Activated naive CD4-positive, alpha-beta T cell treated with anti-CD3 and anti-CD28 coated beads, Interleukin-2, amount 50 U/mL, for 72 hours (primary cell): ENCODE measurements at regions not wholly inside any gene's neighbourhood (a gene's known extent, or its start where the extent isn't known, plus 50 kb on each side); places are given as distances from the start of the nearest gene placed in this dataset.

Experiments
- ATAC-seq, 2 donors: fragments of 150-1000 bp; cut with Tn5 transposase; 2 replicates each; pipeline ENCODE4 v1.10.0; 2021; ENCODE audit warnings: mild to moderate bottlenecking in 2 of 2, moderate library complexity in 2 of 2
- DNase-seq, 2 donors: peaks; one replicate each; pipeline ENCODE4 v3.0.0; 2021 to 2022; ENCODE audit warnings: low spot score in 2 of 2
- H3K27ac Mint-ChIP-seq, 2 donors: one replicate each; pipeline ENCODE4 v1.8.0; 2022; ENCODE audit warnings: mild to moderate bottlenecking in 2 of 2, mixed read lengths in 2 of 2
- H3K36me3 Mint-ChIP-seq, 2 donors: one replicate each; pipeline ENCODE4 v1.8.0; 2022; ENCODE audit warnings: mixed read lengths in 2 of 2
- H3K9me3 Mint-ChIP-seq, 2 donors: one replicate each; pipeline ENCODE4 v1.8.0; 2022; ENCODE audit warnings: mixed read lengths in 2 of 2

DNA sequence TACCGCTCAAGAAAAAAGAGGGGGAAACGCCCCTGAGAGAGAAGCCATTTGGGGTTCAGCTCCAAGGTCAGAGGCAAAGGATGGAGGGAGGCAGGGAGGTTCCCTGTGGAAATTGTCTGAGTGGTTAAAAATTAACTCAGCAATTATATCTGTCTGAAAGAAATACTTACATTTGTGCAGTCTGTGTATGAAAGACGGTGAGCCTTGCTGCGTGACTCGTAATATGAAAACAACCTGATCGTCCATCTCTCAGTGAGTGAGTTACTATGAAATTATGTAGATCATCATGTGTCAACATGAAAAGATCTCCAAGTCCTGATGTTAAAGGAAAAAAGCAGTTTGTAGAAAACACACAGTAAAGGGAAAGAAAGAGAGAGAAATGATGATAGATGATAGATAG, 67.2 kb upstream of the FAM204A start:
- Mint-ChIP-seq H3K36me3 (no peaks in the 10 kb centered on the region), H3K9me3 (no peaks in the 10 kb centered on the region)
- ATAC-seq = no peak

DNA sequence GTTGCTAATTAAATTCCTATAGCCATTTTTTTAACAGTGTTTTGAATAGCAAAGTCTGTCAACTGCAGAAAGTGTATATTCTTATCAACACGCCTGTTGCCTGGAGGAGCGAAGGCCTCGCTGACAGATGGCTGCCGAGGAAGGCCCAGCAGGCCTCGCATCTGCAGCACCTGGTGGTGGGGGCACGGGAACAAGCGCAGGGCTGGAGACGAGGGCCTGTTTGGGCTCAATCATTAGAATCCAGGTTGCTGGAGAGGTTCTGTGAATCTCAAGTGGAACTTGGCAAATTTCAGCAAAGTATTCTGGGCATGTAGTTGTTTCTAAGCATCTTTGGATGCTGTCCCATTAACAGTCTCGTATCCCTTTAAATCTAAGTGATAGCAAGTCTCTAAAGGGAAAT, 66.1 kb upstream of the FAM204A start:
- DNase-seq (no peak), ATAC-seq (no peak)
- H3K27ac Mint-ChIP-seq = no peak overlapping the region
- H3K36me3 Mint-ChIP-seq = no peaks in the 10 kb centered on the region
- H3K9me3 Mint-ChIP-seq = no peaks in the 10 kb centered on the region

More for the DNA sequence above, 67.2 kb upstream of the FAM204A start:
- DNase-seq = no peak
- no peak overlapping the region for H3K27ac Mint-ChIP-seq

DNA sequence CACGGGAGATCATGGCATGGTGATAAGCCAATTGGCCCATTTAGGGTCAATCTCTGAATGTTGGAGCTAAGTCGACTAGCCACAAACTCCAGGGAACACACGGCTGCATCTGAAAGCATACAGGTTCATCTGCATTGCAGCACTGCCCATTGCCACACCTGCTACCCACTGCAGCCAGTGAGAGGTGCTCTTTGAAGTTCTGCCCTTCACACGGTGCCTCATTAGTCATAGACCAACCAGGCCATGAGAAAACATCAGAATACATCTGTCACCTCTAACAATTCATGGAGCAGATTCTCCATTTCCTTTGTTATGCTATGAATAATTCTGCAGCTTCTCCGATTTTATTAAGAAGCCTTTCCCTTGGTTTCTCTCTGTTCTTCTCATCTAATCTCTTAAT, 65.7 kb upstream of the FAM204A start:
- no peaks in the 10 kb centered on the region for H3K36me3 Mint-ChIP-seq
- no peak overlapping the region for H3K27ac Mint-ChIP-seq
- DNase-seq (no peak), ATAC-seq (no peak)
- H3K9me3 Mint-ChIP-seq = no peaks in the 10 kb centered on the region

DNA sequence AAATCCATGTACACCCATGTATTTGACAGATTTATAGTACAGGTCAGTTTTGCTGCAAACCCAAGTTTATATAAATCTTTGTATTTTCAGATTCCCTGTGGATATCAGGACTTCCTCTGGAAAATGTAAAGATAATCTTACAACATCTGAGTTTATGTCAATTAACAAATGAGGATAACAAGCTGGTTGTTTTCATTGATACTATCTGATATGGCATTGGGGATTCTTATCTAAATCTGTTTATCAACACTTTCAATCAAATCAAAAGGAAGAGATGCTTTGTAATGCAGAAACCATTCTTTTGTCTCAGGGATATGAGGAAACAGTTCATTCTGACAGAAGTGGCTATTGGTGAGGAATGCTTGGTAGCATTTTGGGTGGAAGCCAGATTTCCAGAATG, 64.9 kb upstream of the FAM204A start:
- H3K27ac Mint-ChIP-seq = no peak overlapping the region
- ATAC-seq = no peak
- no peaks in the 10 kb centered on the region for H3K36me3 Mint-ChIP-seq
- no peak for DNase-seq
- H3K9me3 Mint-ChIP-seq = no peaks in the 10 kb centered on the region

DNA sequence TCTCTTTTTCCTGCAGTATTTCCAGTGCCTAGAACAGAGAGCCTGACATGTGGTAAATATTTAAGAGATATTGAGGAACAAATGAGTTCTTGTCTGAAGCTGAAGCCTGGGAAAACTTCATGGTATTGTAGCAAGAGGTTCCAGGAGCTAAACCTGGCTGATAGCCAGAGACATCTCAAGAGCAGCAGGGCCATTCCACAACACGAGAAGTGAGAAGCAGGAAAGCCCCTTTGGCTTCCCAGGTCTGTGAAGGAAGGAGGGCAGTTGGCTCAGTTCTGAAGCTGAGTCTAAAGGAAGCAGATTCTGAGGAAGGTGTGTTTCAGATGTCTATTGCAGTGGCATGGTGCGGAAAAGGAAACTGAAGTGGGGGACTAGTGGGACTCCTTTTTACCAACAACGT, 63.8 kb upstream of the FAM204A start:
- ATAC-seq = no peak
- H3K27ac Mint-ChIP-seq = no peak overlapping the region
- DNase-seq = no peak
- H3K36me3 Mint-ChIP-seq = no peaks in the 10 kb centered on the region
- no peaks in the 10 kb centered on the region for H3K9me3 Mint-ChIP-seq

DNA sequence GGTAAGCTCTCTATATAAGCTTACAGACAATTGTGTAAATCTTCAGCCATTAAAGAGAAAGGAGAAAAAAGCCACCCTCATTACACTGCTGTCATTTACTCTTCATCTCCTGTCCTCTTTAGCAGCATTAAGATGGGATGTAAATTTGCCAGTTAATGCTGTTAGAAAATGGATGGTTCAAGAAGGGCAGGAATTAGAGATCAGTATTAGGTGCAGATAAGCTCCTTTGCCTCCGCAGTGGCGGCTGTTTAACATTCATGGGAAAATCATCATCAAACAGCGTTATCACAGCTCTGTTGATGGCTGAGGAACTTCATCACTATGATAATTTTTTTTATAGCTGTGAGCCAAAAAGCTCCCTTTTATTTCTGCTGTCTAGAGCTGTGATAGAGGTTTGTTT, 61.8 kb upstream of the FAM204A start:
- ATAC-seq (no peak), DNase-seq (no peak)
- no peaks in the 10 kb centered on the region for H3K36me3 Mint-ChIP-seq
- no peaks in the 10 kb centered on the region for H3K9me3 Mint-ChIP-seq
- H3K27ac Mint-ChIP-seq = no peak overlapping the region

DNA sequence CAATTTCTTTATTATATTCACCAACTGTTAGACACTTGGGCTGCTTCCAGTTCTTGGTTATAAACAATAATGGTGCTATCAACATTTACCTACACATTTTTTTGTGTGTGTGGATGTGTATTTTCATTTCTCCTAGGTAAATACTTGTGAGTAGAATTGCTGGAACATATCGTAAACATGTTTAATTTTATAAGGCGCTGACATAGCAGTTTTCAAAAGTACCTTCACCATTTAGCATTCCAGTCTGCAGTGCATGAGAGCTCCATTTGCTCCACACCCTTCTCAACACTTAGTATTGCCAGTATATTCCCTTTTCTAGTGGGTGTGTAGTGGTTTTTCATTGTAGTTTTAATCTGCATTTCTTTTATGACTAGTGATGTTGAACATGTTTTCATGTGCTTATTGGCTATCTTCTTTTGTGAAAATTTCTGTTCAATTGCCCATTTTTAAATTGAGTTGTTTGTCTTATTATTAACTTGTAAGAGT, 59.6 kb upstream of the FAM204A start:
- DNase-seq (no peak), ATAC-seq (no peak)
- no peaks in the 10 kb centered on the region for H3K9me3 Mint-ChIP-seq
- no peaks in the 10 kb centered on the region for H3K36me3 Mint-ChIP-seq
- no peak overlapping the region for H3K27ac Mint-ChIP-seq

DNA sequence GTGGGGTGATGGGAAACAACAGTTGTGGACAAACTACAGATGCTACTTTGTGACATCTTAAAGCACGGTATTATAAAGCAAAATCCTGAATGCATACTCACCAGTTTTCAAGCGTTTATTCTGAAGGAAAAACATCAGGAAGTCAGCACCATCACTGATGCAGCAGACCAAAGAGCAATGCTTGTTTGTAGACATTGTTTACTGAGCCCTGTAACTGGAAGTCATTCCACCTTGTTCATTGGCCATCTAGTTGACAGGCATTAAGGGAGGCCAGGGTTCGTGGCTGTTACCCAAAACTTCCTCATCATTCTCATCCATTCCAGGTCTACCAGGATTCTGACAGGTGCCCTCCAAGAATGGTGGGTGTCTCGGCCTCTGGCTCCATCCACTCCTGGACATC, 55.3 kb upstream of the FAM204A start:
- Mint-ChIP-seq H3K9me3 (no peaks in the 10 kb centered on the region), H3K36me3 (no peaks in the 10 kb centered on the region), H3K27ac (no peak overlapping the region)
- ATAC-seq (no peak), DNase-seq (no peak)

DNA sequence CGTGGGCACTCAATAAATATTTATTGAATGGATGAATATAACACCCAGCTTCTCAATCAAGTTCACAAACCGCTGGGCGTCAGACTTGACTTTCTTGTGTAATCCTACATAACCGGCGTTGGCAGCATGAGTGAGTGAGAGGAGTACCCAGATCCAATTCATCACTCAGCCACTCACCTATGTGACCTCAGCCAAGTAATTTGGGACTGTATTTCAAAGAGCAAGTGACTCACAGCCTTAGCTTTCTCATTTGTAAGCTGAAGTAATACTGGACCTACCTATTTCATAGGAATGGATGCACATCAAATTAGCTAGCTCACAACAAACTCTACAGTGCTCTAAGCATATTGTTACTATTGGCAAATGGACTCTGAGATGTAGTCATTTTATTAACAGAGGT, 53.8 kb upstream of the FAM204A start:
- Mint-ChIP-seq H3K9me3 (no peaks in the 10 kb centered on the region), H3K27ac (no peak overlapping the region), H3K36me3 (peaks cover 0 to 5% of the 10 kb centered on the region in 2 donors)
- ATAC-seq (no peak), DNase-seq (no peak)

DNA sequence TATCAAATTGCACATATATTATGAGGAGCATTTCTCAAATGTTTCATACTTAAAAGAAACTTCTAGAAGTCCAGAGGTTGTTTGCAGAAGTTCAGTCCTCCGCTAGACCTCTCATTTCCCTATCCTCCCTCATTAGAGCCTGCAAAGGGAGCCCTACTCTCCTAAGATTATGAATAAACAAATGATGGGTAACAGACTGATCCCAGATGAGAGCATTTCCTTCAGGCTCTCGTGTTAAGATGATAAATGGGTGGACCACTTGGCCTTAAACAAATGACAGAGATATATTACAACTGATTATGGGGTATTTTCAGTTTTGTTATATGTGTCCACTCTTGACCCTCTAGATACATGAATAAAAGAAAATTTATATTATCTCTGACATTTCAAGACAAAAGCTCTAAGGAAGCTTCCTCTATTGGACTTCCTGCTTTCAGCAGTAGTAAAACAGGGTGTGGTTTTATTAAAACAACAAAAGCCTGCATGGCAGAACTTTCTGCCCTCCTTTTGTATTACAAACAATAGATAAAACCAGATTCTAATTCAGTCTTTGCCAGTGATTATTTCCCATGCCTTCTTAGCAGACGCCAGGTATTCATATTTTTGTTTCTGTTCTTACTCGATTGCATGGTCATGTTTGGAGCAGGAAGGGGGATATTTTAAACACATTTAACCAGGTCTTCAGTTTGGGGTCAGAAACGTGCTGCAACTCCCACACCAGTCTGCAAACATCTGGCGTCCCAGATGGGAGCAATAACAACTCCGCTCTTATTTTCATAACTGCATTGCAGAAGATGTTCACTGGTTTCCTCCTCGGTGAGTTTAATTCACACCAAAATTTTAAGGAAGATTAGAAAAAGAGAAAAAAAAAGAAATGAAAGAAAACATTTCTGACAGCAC, 52.4 kb upstream of the FAM204A start:
- no peak overlapping the region for H3K27ac Mint-ChIP-seq
- no peak for ATAC-seq

DNA sequence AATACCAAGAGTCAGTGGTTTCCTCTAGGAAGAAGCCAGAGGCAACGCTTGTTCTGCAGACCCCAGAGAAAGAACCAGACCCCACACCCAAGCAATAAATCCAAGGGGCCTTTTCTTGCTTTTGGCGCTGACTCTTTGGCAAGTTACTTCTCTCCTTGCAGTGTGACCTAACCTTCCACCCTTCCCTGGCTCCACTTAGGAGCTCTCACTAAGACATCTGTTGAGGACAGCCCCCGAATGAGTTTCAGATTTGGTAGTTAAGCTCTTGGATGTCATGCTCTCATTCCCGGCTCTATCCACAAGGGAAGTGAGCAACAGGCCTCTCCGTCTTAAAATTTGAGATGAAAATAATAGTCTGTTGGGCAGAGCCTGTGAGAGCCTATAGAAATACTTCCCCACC, 50.6 kb upstream of the FAM204A start:
- Mint-ChIP-seq H3K27ac (no peak overlapping the region), H3K9me3 (peaks cover 0 to 5% of the 10 kb centered on the region in 2 donors), H3K36me3 (peaks cover 0 to 16% of the 10 kb centered on the region in 2 donors)
- no peak for ATAC-seq
- no peak for DNase-seq

More for the DNA sequence above, 52.4 kb upstream of the FAM204A start:
- H3K36me3 Mint-ChIP-seq = peaks cover 0 to 11% of the 10 kb centered on the region in 2 donors
- no peak for DNase-seq
- H3K9me3 Mint-ChIP-seq = peaks cover 0 to 5% of the 10 kb centered on the region in 2 donors
